HG03025 (cell line): ENCODE measurements at regions not wholly inside any gene's neighbourhood (a gene's known extent, or its start where the extent isn't known, plus 50 kb on each side); places are given as distances from the start of the nearest gene placed in this dataset.
A peak's percentile ranks its signal among the peaks of the same experiment; 100 is the strongest.

ENCODE experiments used
- ATAC-seq: cut with Tn5 transposase; IDR thresholded peaks from one replicate; pipeline ENCODE4 v1.9.1; 2021; ENCODE audit warnings: mild to moderate bottlenecking, moderate library complexity; ENCODE audit not compliant: unreplicated experiment, low FRiP score

- ATAC-seq, result no peak
These were observed 119.1 kb upstream of the DTNBP1 start for GRCh38 chr6:15781890-15782289.

GRCh38 chr6:15781333-15781732 lies 118.5 kb upstream of the DTNBP1 start:
- ATAC-seq, result no peak

GRCh38 chr6:15780437-15780836 lies 117.6 kb upstream of the DTNBP1 start:
- ATAC-seq, result no peak

GRCh38 chr6:15779726-15780125 lies 116.9 kb upstream of the DTNBP1 start:
- no peak for ATAC-seq

GRCh38 chr6:15776458-15776980 lies 113.7 kb upstream of the DTNBP1 start:
- ATAC-seq, result no peak

- ATAC-seq, result no peak
These were observed 112.9 kb upstream of the DTNBP1 start for GRCh38 chr6:15775741-15776140.

- ATAC-seq, result no peak
These were observed 112.3 kb upstream of the DTNBP1 start for GRCh38 chr6:15775076-15775634.

- ATAC-seq, result no peak
These were observed 111.1 kb upstream of the DTNBP1 start for GRCh38 chr6:15773806-15774410.

GRCh38 chr6:15770347-15771143 lies 107.7 kb upstream of the DTNBP1 start:
- peak; percentile 60 for ATAC-seq

GRCh38 chr6:15769511-15770018 lies 106.7 kb upstream of the DTNBP1 start:
- no peak for ATAC-seq

GRCh38 chr6:15768999-15769398 lies 106.2 kb upstream of the DTNBP1 start:
- no peak for ATAC-seq

- no peak for ATAC-seq
These were observed 101.0 kb upstream of the DTNBP1 start for GRCh38 chr6:15763837-15764236.

- no peak for ATAC-seq
These were observed 100.5 kb upstream of the DTNBP1 start for GRCh38 chr6:15763364-15763763.

GRCh38 chr6:15761045-15761502 lies 98.2 kb upstream of the DTNBP1 start:
- no peak for ATAC-seq

- ATAC-seq, result no peak
These were observed 95.9 kb upstream of the DTNBP1 start for GRCh38 chr6:15758631-15759215.

- ATAC-seq, result no peak
These were observed 92.7 kb upstream of the DTNBP1 start for GRCh38 chr6:15755526-15755925.

GRCh38 chr6:15754706-15755079 lies 91.9 kb upstream of the DTNBP1 start:
- ATAC-seq, result no peak

- no peak for ATAC-seq
These were observed 91.3 kb upstream of the DTNBP1 start for GRCh38 chr6:15754035-15754705.

GRCh38 chr6:15752820-15753219 lies 90.0 kb upstream of the DTNBP1 start:
- no peak for ATAC-seq

- ATAC-seq, result no peak
These were observed 89.0 kb upstream of the DTNBP1 start for GRCh38 chr6:15751721-15752350.
